ENCODE measurements at regions not wholly inside any gene's neighbourhood (a gene's known extent, or its start where the extent isn't known, plus 50 kb on each side); places are given as distances from the start of the nearest gene placed in this dataset.

- no peak for DNase-seq
These were observed 665.6 kb downstream of the FGF9 start for GRCh38 chr13:22336460-22336859.

GRCh38 chr13:22357132-22357531 is 686.3 kb downstream of the FGF9 start:
- no peak for DNase-seq

DNA sequence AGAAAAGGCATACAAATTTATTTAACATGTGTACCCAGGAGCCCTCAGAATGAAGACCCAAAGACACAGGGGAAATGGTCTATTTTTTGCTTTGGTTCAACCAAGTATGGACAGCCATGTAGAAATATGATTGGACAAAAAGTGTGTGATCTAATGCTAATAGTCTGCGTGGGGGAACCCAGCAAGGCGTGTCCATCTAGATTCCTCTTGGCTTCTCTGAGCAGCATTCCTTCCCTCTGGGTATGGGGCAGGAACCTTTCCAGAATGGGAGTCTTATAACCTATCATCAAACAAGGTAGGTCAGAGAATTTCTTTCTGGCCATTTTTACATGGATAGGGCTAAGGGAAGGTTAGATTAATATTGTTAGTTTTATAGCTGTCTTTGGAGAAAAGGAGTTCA is 698.2 kb downstream of the FGF9 start:
- DNase-seq, result no peak

DNA sequence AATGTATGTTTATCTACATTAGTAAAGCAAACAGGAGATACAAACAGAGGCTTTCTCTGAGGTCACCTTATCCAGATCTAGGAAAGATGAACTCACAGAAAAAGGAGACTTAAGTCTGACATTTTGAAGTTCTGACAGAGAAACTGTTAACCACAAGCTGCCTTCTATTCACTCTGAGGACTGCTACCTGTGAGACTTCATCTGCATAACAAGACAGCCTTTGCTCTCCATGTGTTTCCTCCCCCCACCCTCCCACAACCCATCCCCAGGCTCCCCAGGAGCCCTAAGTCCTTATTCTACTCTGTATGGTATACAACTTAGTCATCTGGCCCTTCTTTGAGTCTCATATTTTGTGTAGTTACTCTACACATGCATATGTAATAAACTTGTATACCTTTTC is 699.0 kb downstream of the FGF9 start:
- no peak for DNase-seq

DNA sequence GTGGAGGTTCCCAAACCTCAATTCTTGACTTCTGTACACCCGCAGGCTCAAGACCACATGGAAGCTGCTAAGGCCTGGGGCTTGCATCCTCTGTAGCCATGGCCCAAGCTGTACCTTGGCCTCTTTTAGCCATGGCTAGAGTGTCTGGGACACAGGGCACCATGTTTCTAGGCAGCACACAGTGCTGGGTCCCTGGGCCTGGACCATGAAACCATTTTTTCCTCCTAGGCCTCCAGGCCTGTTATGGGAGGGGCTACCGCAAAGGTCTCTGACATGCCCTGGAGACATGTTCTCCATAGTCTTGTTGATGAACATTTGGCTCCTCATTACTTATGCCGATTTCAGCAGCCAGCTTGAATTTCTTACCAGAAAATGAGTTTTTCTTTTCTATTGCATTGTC is 701.4 kb downstream of the FGF9 start:
- DNase-seq, result no peak

DNA sequence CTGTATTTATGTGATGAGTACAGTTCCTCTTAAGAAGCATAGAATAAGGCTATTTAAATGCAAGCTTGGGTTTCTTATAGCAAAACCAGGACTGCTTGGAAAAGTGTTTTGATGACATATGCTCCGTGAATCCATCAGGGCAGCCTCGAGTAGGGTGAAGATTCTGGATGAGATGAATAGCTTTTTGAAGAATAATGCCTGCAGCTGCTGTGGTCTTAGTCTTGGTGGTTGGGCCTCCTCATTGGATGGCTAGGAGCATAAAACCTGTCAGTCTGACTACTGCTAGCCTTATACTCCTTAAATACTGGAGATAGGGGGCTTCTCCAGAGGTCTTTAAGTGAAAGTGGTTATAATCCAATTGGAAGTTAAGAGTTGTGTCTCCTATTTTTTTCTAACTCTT is 704.3 kb downstream of the FGF9 start:
- DNase-seq, result no peak

GRCh38 chr13:22387899-22388298 is 717.0 kb downstream of the FGF9 start:
- DNase-seq, result no peak

- no peak for DNase-seq
These were observed 729.0 kb downstream of the FGF9 start for GRCh38 chr13:22399801-22400420.

GRCh38 chr13:22402682-22403081 is 731.8 kb downstream of the FGF9 start:
- no peak for DNase-seq

DNA sequence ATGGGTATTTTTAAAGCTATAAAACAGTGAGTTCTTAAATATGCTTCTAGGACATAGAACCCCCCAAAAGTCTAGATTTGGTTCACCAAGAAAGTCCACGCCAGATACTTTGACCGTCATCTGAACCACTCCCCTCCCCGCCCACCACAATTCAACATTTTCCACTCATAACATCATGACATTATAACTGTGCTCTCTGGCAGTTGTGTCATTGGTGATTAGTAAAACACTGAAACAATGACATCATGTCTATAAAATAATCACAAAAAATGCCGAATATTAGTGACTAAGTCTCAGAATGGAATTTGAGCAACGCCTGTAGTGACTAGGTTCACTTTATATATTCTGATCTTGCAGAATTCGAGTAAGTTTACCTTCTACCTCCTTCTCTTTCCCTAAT is 732.3 kb downstream of the FGF9 start:
- DNase-seq, result no peak

DNA sequence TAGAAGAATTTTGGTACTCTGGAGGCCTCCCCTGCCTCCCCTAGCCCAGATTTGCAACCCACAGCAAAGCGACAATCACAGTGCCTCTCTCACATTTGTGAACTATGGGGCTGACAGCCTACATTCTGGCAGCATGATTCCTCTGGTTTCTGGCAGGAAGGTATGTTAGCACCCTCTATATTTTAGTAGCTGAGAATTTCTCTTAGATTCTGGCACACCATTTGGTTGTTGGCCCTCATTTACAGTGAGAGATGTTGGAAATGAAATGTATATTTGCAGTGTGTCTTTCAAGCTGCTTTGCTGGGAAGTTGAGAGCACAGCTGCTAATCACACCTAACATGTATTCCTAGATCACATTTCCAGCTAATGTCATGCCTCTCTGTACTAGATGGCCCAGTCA is 735.0 kb downstream of the FGF9 start:
- no peak for DNase-seq

DNA sequence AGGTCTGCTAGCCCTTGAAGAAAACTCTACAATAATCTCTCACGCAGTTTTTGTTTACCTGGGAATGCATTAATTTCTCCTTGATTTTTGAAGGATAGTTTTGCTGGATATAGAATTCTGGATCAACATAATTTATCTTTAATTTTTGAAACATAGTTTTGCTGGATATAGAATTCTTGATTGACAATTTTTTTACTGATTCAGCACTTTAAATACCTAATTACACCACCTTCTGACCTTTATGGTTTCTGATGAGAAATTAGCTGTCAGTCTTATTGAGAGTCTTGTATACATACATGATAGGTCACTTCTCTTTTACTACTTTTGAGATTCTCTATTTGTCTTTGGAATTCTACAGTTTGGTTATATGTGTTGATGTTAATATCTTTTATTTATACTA is 741.6 kb downstream of the FGF9 start:
- no peak for DNase-seq

DNA sequence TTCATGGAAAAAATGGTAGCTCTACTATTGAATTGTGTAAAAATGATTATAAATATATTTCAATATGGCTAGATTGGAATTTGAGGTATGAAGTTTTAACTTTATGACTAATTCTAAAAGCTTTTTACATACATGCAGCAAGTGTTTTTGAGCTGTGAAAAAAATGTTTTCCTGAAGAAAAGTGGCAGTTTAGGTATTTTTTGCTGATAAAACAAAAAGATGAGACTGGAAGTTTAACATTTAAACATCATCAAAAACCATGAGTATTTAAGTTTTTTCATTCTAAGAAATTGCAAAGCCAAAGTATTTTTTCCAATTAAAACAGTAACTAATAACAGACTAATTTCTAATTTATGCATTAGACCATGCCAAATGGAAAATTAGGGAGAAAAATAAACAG is 751.1 kb downstream of the FGF9 start:
- DNase-seq, result no peak

DNA sequence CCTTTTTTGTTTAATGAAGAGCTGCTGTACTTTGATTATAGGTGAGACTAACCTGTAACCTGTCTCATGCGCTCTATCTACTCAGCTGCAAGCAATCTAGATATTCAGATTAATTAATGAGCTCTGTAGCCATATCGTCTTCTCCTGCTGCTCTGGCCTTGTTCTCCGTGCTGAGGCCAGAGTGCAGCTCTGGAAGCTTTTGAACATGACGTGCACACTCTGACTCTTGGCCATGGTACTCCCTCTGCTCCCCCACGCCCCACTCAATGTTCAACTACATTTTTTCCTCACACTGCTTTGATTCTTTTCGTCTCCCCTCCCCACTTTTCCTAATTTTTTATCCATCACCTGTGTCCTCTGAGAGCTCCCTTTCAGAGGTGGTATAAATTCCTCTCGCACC is 751.8 kb downstream of the FGF9 start:
- no peak for DNase-seq

- DNase-seq, result no peak
These were observed 752.4 kb downstream of the FGF9 start for GRCh38 chr13:22423261-22423660.

DNA sequence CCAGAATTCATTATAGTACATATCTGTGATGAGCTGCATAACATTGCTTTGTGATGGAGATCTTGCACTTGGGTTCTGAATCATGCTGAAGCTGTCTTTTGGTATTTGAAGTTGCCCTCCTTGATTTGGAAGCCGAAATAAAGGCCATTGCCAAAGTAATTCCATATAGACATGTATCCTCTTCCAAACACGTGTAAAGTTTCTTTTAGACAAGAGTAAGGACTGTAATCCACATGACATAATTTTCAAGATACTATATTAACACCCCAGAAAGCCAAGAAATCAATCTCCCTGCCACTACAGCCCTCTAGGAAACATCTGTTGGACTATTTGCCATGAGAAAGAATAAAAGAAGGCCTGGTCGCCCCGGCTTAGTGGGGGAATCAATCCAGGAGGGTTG is 754.2 kb downstream of the FGF9 start:
- DNase-seq, result no peak

DNA sequence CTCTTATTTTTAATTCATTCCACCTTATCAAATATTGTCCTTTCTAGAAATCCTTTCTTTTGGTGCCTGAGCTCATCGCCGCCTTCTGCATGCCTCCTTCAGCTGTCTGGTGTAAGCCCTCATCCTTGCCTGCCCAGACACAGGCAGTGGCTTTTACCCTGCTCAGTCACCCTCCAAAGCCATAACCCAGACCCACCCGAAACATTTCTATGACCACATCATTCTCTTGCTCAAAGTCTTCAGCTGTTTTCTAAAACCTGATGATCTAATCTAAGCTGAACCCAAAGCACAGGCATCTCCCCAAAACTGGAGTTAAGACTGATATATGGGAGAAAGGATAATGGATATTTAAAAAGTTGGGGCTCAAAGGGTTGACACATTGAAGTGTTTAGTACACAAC is 753.7 kb upstream of the SGCG start:
- no peak for DNase-seq

DNA sequence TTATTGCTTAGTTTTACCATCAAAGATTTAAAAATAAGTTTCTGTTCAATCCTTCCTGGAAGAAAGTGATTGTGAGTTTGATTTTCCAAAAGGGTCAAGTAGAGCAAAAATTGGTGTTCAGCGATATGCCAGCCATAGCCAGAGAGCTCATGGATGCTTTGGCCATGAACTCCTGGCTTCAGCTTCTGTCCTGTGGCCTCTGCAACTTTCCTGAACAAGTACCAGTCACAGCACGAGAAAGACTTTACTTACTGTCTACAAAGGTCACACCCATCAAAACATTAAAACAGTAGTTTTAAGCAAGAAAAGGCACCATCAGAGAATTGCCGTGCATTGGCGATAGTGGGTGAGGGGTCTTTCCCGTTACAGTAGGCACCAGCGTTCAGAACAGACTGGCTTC is 753.0 kb upstream of the SGCG start:
- DNase-seq, result no peak

DNA sequence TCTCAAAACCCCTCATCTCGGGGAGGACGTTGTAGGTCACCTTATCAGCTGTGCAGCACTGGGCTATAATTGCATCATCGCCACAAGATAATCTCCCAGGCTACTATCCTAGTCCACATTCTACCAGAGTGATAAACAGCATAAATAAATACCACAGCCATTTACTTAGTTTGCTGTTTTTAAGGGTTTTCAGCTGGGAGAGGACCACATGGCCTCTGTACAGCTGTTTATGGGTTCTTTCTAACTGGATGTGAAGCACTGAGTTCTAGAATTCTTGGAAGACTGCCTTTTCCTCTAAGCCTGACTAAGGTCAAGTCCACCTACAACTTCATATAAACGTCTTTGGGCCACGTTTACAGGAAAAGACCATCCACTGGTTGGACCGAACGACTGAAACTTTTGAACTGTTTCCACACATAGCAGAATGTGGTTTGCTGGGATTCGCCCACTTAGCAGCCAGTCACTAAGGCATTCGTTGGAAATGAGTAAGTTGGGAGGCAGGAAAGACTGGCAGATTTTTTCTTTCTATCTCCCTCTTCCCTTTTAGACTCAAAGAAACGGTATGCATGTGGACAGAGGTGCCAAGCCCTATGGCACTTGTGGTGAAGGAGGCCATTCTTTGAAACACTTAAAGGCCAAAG is 752.5 kb upstream of the SGCG start:
- no peak for DNase-seq

- DNase-seq, result no peak
These were observed 748.1 kb upstream of the SGCG start for GRCh38 chr13:22432690-22433089.

- DNase-seq, result no peak
These were observed 733.5 kb upstream of the SGCG start for GRCh38 chr13:22447132-22447886.

- DNase-seq, result no peak
These were observed 731.5 kb upstream of the SGCG start for GRCh38 chr13:22449251-22449650.

DNA sequence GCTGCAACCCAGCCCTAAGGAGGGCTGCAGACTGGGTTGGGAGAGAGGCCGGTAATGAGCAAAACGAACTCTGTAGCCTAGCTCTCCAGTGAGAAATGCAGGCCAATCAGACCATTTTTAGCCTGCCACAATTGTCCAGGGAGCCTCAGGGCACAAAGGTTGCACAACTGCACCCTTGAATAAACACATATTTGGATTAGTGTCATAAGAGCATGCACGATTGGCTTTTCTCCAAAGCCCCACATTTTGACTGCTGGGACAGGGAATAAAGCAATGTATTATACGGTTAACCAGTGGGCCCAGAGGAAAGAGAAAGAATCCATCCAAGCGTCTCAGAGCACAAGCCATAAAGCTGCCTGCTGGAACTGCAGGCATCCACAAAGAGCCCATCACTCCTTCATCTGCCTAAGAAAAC is 729.4 kb upstream of the SGCG start:
- no peak for DNase-seq

- no peak for DNase-seq
These were observed 726.2 kb upstream of the SGCG start for GRCh38 chr13:22454586-22454985.

- no peak for DNase-seq
These were observed 725.7 kb upstream of the SGCG start for GRCh38 chr13:22455036-22455435.
